ENCODE measurements at regions not wholly inside any gene's neighbourhood (a gene's known extent, or its start where the extent isn't known, plus 50 kb on each side); places are given as distances from the start of the nearest gene placed in this dataset.
"Not testable (repeated sequence)": the region's sequence is repeated elsewhere in the genome, so short reads cannot be mapped to it uniquely, and the experiment has no call there.

GRCh38 chr3:13145826-13146642 lies 72.8 kb upstream of the IQSEC1 start:
- H3K27ac Mint-ChIP-seq = no peak overlapping the region
- no peak overlapping the region for H3K4me3 Mint-ChIP-seq
- DNase-seq = no peak
- H3K27me3 Mint-ChIP-seq = peaks cover 3% of the 10 kb centered on the region
- H3K4me1 Mint-ChIP-seq (ENCODE audit: low read depth) = peaks cover 7% of the 10 kb centered on the region
- no peaks in the 10 kb centered on the region for H3K36me3 Mint-ChIP-seq (ENCODE audit: low read depth)
- no peaks in the 10 kb centered on the region for H3K9me3 Mint-ChIP-seq

- peaks cover 4% of the 10 kb centered on the region for H3K27me3 Mint-ChIP-seq
- H3K36me3 Mint-ChIP-seq (ENCODE audit: low read depth) = no peaks in the 10 kb centered on the region
- no peaks in the 10 kb centered on the region for H3K9me3 Mint-ChIP-seq
- H3K27ac Mint-ChIP-seq = no peak overlapping the region
- no peak overlapping the region for H3K4me3 Mint-ChIP-seq
- H3K4me1 Mint-ChIP-seq (ENCODE audit: low read depth) = peaks cover 7% of the 10 kb centered on the region
- DNase-seq = no peak
These were observed 72.0 kb upstream of the IQSEC1 start for GRCh38 chr3:13145131-13145825.

DNA sequence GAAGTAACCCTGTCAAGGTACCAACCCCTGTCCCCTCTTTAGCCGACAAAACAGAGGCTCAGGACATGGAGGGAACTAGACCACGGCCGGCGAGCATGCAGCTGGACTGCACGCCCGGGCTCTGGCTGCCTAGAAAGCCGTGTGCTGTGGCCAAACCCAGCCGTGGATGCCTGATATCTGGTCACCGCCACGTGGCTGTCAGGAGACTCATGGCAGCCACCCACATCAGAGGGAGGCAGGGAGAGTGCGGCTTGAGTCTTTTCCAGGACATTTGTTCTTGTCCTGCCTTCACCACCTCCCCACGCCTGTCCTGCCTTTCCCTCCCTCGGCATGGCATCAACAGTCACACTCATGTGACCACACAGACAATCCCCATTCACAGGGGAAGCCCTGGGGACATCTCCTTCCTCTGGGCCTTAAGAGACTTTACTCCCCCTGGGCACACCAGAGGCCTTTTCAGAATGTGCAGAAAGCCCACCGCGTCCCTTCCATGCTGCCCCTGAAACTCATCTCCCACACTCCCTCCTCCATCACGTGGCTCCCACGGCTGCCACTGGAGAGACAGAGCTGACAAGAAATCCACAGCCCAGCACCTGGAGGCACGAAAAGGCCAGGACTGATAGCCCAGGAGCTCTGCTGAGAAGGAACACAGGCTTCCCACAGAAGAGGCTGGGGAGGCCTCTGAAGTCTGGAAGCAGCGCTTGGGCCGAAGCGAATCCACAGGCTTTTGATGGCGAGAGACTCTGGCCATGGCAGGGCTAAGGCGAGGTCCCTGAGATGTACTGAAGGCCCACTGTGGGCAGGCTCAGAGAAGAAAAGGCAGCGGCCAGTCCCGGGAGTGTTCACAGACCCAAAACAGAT lies 71.2 kb upstream of the IQSEC1 start:
- no peak overlapping the region for H3K27ac Mint-ChIP-seq
- no peak overlapping the region for H3K4me3 Mint-ChIP-seq
- H3K36me3 Mint-ChIP-seq (ENCODE audit: low read depth) = no peaks in the 10 kb centered on the region
- H3K27me3 Mint-ChIP-seq = peaks cover 11% of the 10 kb centered on the region
- DNase-seq = no peak
- H3K4me1 Mint-ChIP-seq (ENCODE audit: low read depth) = no peaks in the 10 kb centered on the region
- H3K9me3 Mint-ChIP-seq = no peaks in the 10 kb centered on the region

GRCh38 chr3:13143381-13144004 lies 70.3 kb upstream of the IQSEC1 start:
- DNase-seq = no peak
- H3K4me3 Mint-ChIP-seq = no peak overlapping the region
- H3K9me3 Mint-ChIP-seq = no peaks in the 10 kb centered on the region
- no peaks in the 10 kb centered on the region for H3K4me1 Mint-ChIP-seq (ENCODE audit: low read depth)
- peaks cover 11% of the 10 kb centered on the region for H3K27me3 Mint-ChIP-seq
- no peaks in the 10 kb centered on the region for H3K36me3 Mint-ChIP-seq (ENCODE audit: low read depth)
- H3K27ac Mint-ChIP-seq = no peak overlapping the region

DNA sequence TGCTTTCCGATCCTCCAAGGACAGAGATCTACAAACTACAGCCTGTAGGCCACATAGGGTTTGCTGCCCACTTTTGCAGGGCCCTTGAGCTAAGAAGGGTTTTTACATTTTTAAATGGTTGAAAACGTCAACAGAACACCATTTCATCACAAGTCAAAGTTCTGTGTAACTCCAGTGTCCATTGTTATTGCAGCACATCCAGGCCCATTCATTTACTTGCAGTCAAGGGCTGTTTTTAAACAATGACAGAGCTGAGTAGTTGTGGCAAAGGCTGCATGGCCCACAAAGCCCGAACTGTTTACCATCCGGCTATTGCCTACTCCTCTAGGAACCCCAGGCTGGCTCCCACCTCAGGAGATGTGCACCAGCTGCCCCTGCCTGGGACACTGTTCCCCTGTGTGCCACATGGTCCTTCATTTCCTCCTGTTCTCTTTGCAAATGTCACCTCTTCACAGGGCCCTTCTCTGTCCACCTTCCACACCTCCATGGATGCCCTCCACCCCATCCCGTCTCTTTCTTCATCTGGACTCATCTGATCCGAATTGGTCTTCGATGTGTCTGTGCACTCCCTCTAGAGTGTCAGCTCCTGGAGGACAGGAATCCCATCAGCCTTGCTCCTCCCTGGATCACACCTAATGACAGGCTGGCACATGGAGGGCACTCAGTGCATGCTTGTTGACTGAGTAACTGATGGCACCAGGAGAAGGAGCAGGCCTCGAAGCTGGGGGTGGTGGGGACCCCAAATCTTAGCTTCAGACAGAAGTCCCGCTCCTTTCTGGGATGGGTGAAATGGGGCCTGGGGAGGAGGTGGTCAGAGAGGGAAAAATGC lies 69.5 kb upstream of the IQSEC1 start:
- no peaks in the 10 kb centered on the region for H3K4me1 Mint-ChIP-seq (ENCODE audit: low read depth)
- H3K9me3 Mint-ChIP-seq = no peaks in the 10 kb centered on the region
- H3K27ac Mint-ChIP-seq = no peak overlapping the region
- H3K4me3 Mint-ChIP-seq = no peak overlapping the region
- no peaks in the 10 kb centered on the region for H3K36me3 Mint-ChIP-seq (ENCODE audit: low read depth)
- no peak for DNase-seq
- H3K27me3 Mint-ChIP-seq = peaks cover 11% of the 10 kb centered on the region

GRCh38 chr3:13141991-13142412 lies 68.8 kb upstream of the IQSEC1 start:
- no peaks in the 10 kb centered on the region for H3K4me1 Mint-ChIP-seq (ENCODE audit: low read depth)
- no peaks in the 10 kb centered on the region for H3K9me3 Mint-ChIP-seq
- H3K27me3 Mint-ChIP-seq = peaks cover 11% of the 10 kb centered on the region
- no peak for DNase-seq
- H3K4me3 Mint-ChIP-seq = no peak overlapping the region
- H3K36me3 Mint-ChIP-seq (ENCODE audit: low read depth) = no peaks in the 10 kb centered on the region
- H3K27ac Mint-ChIP-seq = no peak overlapping the region

- peaks cover 11% of the 10 kb centered on the region for H3K27me3 Mint-ChIP-seq
- no peak overlapping the region for H3K4me3 Mint-ChIP-seq
- H3K27ac Mint-ChIP-seq = no peak overlapping the region
These were observed 68.0 kb upstream of the IQSEC1 start for GRCh38 chr3:13141183-13141582.

GRCh38 chr3:13140596-13140995 lies 67.4 kb upstream of the IQSEC1 start:
- H3K36me3 Mint-ChIP-seq (ENCODE audit: low read depth) = no peaks in the 10 kb centered on the region
- no peaks in the 10 kb centered on the region for H3K9me3 Mint-ChIP-seq
- DNase-seq = no peak
- H3K4me1 Mint-ChIP-seq (ENCODE audit: low read depth) = no peaks in the 10 kb centered on the region
- no peak overlapping the region for H3K27ac Mint-ChIP-seq
- peaks cover 11% of the 10 kb centered on the region for H3K27me3 Mint-ChIP-seq
- no peak overlapping the region for H3K4me3 Mint-ChIP-seq

More at GRCh38 chr3:13141183-13141582, 68.0 kb upstream of the IQSEC1 start:
- H3K9me3 Mint-ChIP-seq = no peaks in the 10 kb centered on the region
- H3K36me3 Mint-ChIP-seq (ENCODE audit: low read depth) = no peaks in the 10 kb centered on the region
- H3K4me1 Mint-ChIP-seq (ENCODE audit: low read depth) = no peaks in the 10 kb centered on the region
- no peak for DNase-seq

GRCh38 chr3:13139471-13140065 lies 66.3 kb upstream of the IQSEC1 start:
- Mint-ChIP-seq H3K4me3 (no peak overlapping the region), H3K9me3 (no peaks in the 10 kb centered on the region), H3K27ac (no peak overlapping the region), H3K36me3 (ENCODE audit: low read depth) (no peaks in the 10 kb centered on the region), H3K27me3 (peaks cover 11% of the 10 kb centered on the region), H3K4me1 (ENCODE audit: low read depth) (no peaks in the 10 kb centered on the region)
- no peak for DNase-seq

- Mint-ChIP-seq H3K4me3 (no peak overlapping the region), H3K9me3 (no peaks in the 10 kb centered on the region), H3K36me3 (ENCODE audit: low read depth) (no peaks in the 10 kb centered on the region), H3K27me3 (peaks cover 11% of the 10 kb centered on the region), H3K27ac (no peak overlapping the region), H3K4me1 (ENCODE audit: low read depth) (no peaks in the 10 kb centered on the region)
- DNase-seq = no peak
These were observed 65.6 kb upstream of the IQSEC1 start for GRCh38 chr3:13138833-13139145.

DNA sequence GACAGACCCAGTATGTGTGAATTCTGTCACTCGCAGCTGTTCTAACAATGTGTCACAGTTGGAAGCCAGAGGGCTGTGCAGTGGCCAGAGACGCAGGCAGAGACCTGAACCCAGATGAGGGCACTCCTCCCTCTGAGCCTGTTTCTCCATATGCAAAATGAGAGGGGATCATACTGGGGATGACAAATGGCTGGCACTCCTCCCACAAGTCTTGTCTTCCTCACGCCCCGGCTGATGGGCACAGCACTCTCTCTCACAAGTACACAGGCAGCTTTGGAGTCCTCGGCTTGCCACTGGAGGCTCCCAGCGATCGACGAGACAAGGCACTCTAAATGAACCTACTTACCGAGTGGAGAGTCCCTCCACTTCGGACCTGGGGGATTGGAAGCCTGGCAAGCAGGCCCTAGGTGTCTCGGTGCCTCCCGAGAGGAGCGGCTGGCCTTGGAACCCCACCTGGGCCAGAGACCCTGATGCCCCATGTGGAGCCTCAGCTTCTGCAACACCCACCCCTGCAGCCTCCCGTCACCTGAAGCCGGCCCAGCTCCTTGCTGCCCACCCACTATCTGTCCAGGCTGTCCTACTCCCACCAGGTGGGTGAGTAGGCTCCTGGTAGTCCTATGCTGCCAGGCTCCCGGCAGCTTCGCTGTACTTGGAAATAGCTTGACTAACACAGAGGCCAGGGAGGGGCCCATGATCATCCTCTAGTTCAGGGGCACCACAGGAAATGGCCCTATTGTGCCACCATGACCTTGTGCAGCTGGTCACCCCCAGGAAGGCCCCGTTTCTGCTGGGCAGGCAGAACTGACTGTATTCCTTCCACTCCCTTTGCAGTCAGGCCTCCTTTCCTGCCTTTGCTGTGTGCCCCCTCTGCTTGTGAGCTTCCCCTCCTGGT lies 65.0 kb upstream of the IQSEC1 start:
- no peaks in the 10 kb centered on the region for H3K36me3 Mint-ChIP-seq (ENCODE audit: low read depth)

GRCh38 chr3:13136848-13137247 lies 63.6 kb upstream of the IQSEC1 start:
- not testable (repeated sequence) for H3K27ac Mint-ChIP-seq; H3K4me3 Mint-ChIP-seq; DNase-seq; H3K4me1 Mint-ChIP-seq (ENCODE audit: low read depth); H3K9me3 Mint-ChIP-seq; H3K36me3 Mint-ChIP-seq (ENCODE audit: low read depth); H3K27me3 Mint-ChIP-seq

More for the DNA sequence above, 65.0 kb upstream of the IQSEC1 start:
- Mint-ChIP-seq H3K27me3 (peaks cover 11% of the 10 kb centered on the region), H3K27ac (no peak overlapping the region), H3K9me3 (no peaks in the 10 kb centered on the region), H3K4me1 (ENCODE audit: low read depth) (no peaks in the 10 kb centered on the region), H3K4me3 (no peak overlapping the region)
- no peak for DNase-seq

- no peaks in the 10 kb centered on the region for H3K36me3 Mint-ChIP-seq (ENCODE audit: low read depth)
- peaks cover 8% of the 10 kb centered on the region for H3K27me3 Mint-ChIP-seq
- no peak for DNase-seq
- H3K4me3 Mint-ChIP-seq = no peak overlapping the region
- no peaks in the 10 kb centered on the region for H3K4me1 Mint-ChIP-seq (ENCODE audit: low read depth)
- H3K27ac Mint-ChIP-seq = no peak overlapping the region
- no peaks in the 10 kb centered on the region for H3K9me3 Mint-ChIP-seq
These were observed 63.2 kb upstream of the IQSEC1 start for GRCh38 chr3:13136426-13136825.
